HG03039 (cell line): ENCODE measurements at regions not wholly inside any gene's neighbourhood (a gene's known extent, or its start where the extent isn't known, plus 50 kb on each side); places are given as distances from the start of the nearest gene placed in this dataset.

ENCODE experiments used
- ATAC-seq: cut with Tn5 transposase; IDR thresholded peaks from one replicate; pipeline ENCODE4 v1.9.1; 2021; ENCODE audit warnings: mild to moderate bottlenecking, moderate library complexity; ENCODE audit not compliant: unreplicated experiment

DNA sequence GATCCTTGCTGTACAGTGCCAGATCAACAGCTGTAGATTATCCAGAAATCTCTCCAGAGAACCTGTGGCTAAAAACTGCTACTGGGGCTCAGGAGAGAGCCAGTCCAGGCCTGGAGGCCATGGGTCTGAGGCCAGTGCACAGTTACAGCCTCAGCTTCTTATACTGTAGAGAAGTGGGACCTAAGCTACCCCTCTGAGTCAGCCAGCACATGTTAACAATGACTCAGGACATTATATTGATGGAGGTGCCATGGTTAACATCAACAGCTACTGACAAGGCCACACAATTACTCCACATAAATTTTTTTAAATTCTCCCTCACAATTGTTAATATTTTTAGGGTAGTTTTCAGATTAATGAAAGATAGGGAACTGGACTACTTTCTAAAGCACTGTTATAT lies 138.5 kb downstream of the RBM26 start:
- no peak for ATAC-seq

DNA sequence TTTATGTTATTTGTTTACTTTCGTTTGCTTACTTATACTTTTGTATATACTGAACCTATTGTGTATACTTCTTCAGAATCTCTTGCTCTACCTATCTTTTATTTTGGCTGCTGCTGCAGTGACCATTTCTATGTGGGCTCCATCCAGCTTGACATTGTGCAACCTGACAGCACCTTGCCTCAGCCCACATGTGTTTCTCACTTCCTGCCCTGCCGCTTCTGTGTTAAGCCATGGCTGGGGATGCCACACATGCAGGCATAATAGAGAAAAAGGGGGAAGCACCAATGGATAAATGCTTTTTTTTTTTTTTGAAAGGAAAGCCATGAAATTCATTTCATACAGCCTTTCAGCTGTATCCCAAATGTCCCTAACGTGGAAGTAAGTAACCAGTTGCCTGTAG lies 147.6 kb downstream of the RBM26 start:
- peak; percentile 82 for ATAC-seq

DNA sequence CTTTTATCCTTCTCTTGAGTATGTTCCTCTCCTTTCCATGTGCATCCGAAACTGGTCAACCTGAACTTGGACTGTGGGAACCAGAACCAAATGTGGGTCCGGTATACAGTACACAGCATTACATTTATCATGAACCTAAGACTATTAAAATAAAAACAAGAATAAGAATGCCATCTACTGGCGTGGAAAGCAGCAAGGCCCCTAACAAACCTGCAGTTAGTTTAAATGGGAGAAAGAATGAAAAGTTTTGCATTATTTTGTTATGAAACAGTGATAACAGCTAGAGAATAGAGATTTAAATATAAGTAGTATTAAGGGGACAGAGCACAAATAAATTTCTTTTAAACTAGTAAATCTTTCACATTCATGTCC lies 159.5 kb downstream of the RBM26 start:
- ATAC-seq = no peak

DNA sequence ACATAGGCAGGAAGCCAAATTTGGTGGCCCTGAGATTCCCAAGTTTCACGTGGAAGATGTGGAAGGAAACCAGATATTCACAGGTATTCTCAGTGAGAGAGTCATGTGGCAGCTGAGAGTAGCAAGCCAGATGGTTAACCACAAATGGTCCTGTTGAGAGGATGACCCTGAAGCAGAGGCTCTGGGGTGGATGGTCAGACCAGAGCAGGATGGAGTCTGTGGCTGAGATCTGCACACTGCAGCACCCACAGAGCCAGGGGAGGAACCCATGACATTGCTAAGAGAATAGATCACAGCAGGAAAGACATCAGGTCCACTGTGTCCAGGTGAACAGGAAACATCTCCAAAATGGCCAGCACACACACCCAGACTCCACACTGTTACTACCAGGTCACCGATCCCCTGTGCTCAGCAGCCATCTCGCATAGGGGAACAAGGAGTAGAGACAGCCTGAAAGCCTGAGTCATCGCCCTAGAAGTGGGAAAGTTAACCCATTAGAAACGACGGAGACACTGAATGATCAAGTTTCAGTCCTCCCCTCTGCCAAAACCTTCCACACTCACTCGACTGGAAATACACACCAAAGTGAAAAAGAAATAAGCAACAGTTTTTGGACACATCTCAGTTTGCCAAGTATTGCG lies 160.0 kb downstream of the RBM26 start:
- ATAC-seq = no peak

DNA sequence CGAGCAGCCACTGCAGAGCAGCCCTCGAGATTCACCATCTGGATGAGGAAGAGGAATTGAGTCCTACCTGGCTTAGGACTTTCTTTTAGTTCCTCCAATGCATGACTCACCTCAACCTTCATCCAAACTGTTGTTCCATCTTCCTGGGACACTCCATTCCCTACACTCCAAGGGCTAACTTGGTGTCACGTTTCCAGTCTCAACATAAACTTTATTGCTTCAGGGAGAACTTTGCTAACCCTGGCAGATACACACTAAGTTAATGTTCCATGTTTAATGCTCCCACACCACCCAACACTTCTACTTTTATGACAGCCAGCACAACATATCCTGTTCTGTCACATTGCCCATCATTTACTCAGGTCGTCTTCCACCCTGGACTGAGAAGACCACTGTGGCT lies 164.4 kb downstream of the RBM26 start:
- no peak for ATAC-seq

DNA sequence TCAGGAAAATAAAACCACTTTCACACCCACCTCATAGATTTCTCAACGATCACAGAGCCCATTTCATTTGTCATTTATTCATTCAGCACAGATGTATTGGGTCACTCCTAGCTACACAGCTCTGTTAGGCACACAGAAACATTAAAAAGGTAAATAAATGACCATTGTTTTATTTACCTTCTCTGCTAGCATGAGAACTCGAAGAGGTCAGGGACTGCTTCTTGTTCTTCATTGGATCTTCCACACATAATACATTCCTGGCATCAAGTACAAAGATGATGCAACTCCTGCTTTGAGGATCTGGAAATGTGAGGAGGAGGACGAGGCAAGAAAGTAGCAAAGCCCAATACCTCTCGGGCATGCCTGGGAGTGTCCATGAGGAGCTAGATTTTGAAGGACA lies 168.1 kb downstream of the RBM26 start:
- ATAC-seq = no peak

DNA sequence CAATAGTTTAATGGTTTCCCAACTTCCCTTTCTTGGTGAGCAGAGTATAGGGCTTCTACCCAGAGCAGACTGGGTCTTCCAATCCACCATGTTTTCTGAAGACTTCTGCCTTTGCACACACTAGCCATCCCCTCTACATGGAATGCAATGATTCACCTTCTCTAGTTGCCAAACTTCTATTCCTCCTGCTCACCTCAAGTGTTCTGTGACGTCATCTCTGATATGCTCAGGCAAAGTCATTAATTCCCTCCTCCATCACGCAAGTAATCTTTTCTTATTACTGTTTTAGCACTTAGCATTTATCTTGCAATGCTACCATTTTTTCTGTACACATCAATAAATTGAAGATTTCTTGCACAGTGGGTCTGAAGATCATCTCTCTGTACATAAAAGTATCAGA lies 174.2 kb downstream of the RBM26 start:
- no peak for ATAC-seq

DNA sequence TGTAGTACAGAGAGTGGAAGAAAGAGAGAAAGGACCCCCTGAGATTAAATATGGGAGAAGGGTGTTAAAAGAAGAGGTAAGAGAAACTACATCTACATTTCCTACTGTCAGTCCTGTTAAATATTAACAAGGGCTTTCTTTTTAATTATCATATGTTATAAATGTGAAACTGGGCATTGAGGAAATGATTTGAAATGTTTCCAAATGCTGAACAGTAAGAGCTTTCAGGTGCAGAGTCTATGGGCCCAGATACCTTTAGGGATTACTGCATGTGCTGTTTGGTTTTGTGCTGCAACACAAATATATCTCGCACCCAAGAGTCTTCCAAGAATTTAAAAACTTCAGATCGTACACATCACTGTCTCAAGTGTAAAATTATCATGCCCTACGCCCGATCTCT lies 176.3 kb downstream of the RBM26 start:
- no peak for ATAC-seq

DNA sequence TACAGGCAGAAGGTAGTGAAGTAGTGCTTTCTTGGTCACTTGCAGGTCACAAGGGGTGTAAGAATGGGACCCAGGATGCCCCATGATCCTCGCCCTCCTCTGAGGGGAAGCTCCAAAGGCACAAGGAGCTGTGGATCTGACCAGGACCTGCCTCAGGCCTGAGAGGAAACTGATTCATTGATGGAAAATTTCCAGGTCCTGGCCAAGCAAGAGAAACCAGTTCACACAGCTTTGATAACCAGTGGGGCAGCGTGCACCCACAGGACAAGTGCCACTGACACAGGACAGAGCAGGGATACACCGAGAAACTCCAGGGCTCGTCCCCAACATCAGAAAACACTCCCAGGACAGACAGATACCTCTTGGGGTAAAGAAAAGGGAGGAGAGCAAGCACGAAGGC lies 177.1 kb downstream of the RBM26 start:
- ATAC-seq = no peak

DNA sequence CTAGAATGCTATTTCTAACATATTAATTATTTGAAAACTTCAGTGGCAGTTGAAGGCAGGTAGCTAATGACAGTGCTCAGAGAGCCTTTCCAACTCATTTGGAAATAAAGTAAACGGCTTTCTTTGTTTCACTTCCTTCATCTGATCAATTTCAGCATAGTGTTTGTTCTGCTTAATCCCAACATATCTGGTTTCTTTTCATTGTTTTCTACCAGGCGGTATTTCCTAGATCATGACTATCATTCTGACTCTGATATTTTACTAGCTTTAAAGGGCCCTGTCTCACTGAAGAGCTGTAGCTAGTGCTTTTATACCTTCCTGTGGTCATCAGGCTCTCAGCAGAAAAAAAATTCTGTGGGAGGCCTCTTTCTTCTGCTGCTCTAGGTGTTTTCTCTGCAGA lies 178.6 kb downstream of the RBM26 start:
- ATAC-seq = peak; percentile 90

DNA sequence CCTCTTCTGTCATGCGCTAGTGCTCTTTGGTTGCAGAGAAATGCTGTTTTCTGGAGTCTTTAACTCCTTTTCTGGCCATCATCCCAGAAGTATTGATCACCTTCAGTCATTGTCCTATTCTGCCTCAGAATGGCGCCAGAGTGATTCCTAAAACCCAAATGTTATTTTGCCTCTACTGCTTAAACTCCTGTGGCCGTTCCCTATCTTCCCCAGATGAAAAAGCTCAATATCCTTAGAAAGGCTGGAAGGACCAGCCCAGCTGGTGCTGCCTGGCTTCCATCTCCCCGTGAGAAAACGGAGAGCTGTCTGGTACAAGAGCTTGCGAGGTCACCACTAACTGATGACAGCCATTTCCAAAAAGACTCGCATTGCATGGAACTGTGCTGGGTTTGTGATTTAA lies 179.1 kb downstream of the RBM26 start:
- peak; percentile 26 for ATAC-seq

DNA sequence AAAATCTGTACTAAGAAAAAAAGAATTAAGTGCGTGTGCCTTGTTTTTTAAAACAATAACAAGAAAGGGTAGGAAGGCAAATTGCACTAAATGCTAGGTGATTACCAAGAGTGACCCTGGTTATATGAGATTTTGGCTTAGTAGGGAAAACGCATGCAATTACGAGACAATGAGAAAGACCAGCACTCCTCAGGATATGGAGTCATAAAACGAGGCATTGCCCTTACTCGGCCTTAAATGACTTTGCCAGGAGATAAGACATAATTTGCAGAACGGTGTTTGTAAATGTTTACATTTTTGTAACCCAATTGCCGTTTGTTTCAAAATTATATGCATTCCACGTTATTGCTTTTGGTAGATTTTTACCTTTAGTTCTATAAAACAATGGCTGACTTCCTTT lies 179.8 kb downstream of the RBM26 start:
- ATAC-seq = no peak

DNA sequence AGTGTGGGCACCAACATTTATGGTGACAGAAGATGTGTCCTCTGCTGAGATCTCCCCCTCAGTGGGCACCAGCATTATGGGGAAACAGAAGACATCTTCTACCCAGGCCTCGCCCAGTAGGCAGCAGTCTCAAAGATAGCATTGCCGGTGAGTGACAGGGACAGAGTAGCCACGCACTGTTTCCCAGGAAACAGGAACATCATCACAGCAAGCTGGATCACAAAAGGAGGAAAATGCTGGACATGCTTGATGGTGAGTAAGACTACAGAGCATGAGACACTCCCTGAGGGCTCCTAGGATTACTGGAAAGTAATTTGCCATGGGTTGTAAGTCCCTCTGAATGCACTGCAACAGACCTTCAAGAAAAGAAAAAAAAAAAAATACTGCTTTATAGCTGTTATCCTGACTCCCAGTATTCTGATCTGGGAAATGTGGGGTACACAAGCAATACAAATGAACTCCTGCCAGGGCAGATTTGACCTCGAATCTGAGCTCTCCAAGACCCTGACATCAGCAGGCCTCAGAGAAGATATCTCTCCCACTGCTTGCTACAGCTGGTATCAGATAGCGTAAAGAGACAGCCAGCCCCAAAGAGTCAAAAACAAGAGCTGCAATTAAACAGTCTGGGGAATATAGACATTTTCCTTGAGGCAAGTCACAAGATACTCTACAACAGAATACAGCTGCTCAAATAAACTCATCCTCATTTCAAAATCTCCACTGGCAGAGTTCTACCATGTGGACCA lies 180.4 kb downstream of the RBM26 start:
- no peak for ATAC-seq

DNA sequence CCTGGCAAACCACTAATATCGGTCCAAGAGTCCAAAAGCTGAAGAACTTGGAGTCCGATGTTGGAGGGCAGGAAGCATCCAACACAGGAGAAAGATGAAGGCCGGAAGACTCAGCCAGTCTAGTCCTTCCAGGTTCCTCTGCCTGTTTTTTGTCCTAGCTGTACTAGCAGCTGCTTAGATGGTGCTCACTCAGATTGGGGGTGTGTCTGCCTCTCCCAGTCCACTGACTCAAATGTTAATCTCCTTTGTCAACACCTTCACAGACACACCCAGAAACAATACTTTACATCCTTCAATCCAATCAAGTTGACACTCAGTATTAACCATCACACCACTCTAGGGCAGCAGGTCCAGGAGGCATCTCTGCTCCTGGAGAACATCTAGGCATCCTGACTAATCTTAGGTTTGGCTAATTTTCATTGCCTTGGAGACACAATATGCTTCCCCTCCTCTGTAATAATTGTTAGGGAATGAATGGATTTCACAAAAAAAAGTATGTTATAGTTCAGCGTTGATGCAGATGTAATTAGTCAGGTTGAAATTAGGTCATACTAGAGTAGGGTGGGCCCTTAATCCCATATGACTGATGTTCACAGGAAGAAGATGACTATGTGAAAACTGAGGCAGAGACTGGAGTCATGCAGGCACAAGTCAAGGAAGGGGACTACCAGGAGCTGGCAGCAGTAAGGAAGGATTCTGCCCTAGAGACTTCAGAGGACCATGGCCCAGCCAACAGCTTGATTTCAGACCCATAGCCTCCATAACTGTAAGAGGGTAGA lies 183.4 kb downstream of the RBM26 start:
- no peak for ATAC-seq

DNA sequence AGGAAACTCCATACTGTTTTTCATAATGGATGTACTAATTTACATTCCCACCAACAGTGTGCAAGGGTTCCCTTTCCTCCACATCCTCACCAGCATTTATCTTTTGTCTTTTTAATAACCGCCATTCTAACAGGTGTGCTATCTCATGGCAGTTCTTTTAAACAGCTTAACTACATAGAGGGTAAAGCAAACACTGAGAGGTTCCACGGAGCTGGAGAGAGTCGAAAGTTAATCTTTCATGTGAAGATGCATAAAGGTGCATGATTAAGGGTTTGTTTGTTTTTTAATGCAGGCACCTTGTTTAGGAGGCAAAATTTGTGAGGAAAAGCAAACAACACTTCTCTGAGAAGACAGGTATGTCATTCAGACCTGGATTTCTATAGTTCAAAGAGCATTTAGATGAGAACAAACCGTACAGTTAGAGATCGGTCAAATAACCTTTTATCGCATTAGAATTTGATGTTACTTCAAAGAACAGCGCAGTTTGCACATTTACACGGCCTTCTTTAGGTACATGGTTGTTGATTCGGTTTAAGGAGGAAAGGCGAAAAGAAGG lies 193.9 kb downstream of the RBM26 start:
- ATAC-seq = no peak

DNA sequence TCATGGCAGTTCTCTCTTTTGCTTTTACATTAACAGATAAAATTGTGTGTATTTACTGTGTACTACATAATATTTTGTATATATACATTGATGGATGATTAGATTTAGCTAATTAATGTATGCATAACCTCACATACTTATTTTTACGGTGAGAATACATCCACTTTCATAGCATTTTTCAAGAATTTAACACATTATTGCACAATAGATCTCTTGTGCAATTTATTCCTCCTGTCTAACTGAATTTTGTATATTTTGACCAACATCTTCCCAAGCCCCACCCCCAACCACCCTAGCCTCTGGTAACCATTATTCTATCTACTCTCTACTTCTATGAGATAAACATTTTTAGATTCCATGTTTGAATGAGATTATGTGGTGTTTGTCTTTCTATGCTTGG lies 194.7 kb downstream of the RBM26 start:
- no peak for ATAC-seq

DNA sequence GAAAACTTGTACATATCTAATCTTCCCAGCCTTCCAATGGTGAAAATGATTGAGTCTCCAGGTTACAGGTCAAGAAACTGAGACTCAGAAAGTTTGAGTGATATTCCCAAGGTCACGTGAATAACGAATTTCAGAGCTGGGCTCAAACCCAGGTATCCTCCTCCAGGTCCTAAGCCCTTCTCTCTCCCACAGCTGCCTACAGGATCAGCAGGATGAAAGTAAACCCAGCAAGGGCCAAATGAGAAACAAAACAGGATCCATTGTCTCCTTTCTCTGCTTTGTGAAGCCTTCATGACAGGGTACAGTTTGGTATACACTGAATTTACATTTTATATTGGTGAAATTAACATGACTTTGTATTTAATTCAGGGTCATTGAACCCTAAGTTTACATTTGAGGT lies 208.1 kb downstream of the RBM26 start:
- ATAC-seq = no peak

DNA sequence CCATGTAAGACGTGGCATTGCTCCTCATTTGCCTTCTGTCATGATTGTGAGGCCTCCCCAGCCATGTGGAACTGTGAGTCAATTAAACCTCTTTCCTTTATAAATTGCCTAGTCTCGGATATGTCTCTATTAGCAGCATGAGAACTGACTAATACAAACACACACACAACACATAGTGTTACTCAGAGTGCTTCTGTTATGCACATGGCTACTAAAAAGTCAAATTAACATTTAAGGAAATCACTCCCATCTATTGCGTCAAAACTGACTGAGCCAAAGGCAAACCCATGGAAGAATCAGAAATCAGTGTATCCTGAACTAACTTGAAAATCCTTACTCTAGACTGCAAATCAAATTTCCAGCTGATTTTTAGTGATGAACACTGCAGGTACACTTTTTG lies 209.2 kb downstream of the RBM26 start:
- no peak for ATAC-seq

DNA sequence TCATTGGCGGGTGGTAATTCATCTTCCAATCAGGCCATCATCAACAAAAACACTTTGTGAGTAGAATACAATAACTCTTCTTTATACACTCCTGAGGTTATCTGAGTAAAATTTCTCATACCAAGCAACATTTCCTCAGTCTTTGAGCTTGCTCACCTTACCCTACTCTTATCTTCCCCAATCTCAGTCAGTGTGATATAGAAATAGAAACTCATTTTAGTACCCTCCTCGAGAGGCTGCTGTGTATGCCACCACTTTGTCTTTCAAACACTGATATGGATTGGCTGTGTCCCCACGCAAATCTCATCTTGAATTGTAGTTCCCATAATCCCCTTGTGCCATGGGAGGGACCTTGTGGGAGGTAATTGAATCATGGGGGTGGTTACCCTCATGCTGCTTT lies 209.7 kb downstream of the RBM26 start:
- ATAC-seq = no peak

DNA sequence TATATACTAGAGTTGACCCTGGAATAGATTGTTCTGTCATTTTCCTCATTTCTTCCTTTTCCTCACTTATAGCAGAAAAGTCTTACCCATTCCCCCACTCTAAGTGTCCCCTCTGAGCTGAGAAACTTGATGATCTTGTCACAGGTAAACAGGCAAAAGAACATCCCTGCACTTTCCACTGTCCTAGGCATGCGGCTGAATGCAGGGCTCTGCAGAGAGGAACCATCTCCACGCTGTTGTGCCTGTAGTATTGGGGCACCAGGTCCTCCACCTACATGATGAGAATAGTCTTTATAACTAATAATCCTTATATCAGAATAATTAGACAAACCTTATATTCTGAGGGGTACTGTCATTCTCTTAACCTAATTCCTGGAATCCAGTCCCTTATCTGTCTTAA lies 211.3 kb downstream of the RBM26 start:
- ATAC-seq = peak; percentile 33

DNA sequence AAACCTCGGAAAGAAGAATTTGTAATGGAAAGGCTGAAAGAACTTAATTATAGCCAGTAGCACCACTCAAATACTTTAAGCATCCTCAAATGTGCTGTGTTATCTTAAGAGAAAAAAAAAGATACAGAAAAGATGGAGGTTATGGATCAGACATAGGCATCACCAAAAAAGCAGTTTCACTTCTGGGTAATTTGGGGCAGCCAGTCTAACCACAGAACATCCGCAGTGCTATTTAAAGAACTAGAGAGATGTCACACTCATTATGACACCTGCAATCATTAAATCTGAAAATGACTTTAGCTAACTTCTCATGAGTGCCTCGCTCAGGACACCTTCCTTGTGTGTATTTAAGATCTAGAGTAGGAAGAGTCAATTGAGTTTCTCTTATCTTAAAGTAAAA lies 211.8 kb downstream of the RBM26 start:
- ATAC-seq = peak; percentile 93

DNA sequence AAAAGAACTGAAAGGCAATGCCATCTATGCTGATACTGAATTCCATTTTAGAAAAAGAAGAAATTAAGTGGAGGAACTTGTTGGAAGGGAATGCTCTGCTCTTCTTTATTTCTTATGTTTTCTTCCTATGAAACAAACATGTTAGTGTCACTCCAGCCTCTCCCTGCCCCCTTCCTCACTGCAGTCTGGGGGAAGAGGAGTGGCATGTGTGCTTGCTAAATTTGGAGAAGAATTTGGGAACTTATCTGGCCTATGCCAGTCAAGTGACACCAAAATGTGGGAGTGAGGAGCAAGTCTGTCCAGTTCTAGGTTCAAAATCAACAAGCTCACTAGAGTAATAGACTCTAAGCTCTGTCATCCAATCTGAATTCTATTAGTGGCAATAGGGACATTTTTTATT lies 214.6 kb downstream of the RBM26 start:
- no peak for ATAC-seq
